Medulla oblongata (tissue), 1 donor: ENCODE measurements at regions not wholly inside any gene's neighbourhood (a gene's known extent, or its start where the extent isn't known, plus 50 kb on each side); places are given as distances from the start of the nearest gene placed in this dataset.

Experiments used
- DNase-seq: peaks from one replicate; pipeline ENCODE4 v3.0.0-alpha.2; 2015; ENCODE audit errors: extremely low spot score

DNA sequence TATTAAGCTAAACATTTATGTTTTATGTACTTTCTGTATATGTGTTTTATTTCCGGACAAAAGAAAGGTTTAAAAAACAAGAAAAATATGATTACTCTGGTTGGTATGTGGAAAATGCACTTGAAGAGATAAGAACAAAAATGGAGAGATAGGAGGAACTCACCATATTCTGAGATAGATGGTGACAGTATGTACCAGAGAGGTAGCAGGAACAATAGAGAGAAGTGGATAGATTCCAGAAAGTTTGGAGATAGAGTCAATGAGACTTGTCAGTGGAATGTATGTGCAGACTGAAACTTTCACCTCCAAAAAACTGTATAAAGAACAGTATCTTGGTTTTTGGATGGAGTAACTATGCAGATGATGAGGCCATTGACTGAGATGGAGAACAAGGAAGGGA lies 105.6 kb upstream of the FSHR start:
- no peak for DNase-seq

GRCh38 chr2:49255409-49255971 lies 101.2 kb upstream of the FSHR start:
- DNase-seq: peak; percentile 27

DNA sequence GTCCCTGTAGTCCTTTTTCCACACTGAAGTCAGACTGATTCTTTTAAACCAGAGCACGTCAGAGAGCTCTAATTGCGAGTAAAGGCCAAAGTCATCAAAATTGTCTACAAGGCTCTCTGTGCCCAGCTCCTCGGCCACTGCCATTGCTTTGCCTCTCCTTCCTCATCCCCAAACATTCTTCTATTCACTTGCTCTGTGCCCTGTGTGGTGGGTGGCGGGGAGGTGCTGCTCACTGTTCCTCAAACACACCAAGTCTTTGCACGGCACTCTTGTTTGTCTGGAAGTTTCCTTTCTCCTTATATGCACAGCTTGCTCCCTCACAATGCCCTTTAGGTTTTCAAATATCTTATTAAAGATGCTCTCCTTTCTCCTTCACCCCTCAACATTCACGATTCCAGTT lies 100.1 kb upstream of the FSHR start:
- no peak for DNase-seq

DNA sequence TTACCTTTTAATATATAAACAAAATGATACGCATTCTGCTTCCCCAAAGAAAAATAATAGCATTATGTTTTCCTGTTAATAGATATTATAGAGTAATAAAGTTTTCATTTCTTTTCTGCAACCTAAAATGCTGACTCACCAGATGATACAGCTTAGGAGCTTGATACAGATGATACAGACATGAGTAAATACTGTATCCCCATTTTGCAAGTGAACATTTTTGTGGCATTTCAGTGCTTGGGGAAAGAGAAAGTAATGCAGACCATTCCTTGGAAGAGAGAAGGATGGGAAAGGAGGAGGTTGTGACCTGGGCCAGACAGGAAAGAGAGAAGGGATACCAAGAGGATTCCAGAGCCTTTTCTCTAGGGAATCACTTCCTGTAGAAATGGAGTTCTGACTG lies 97.5 kb upstream of the FSHR start:
- no peak for DNase-seq

DNA sequence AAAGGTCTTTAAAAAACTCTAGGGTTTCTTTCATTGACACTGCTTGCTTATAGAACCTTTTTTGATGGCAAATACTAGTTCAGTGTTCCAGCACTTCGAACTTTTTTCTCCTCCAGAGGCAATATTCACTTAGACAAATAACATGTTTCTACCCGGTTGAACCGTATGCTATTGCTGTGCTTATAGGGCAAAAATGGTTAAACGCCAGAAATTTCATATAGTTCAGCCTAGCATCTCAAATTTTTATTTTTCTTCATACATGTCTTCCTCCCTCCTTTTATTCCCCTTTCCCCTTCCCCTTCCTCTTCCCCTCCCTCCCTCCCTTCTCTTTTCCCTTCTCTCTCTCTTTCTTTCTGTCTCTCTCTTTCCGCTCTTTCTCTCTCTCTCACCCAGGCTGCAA lies 96.9 kb upstream of the FSHR start:
- DNase-seq: no peak

- DNase-seq: no peak
These were observed 94.2 kb upstream of the FSHR start for GRCh38 chr2:49248506-49248905.

- DNase-seq: no peak
These were observed 87.7 kb upstream of the FSHR start for GRCh38 chr2:49241991-49242390.

DNA sequence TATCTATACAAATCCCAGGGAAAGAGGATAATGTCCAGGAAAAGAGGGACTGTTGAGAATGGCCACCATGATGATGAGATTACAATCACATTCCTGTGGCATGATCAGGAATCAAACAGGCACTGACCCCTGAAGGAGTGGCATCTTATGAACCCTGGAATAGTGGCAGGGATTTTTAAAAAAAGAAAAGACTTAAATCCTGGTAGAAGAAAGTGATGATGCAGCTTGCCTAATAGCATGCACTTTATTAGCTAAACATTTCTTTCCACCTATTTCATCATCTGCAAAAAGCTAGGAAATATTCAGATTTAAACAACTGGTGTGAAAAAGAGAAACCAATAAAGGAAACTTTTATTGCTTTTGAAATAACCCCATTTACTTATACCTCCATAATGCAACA lies 87.2 kb upstream of the FSHR start:
- no peak for DNase-seq

DNA sequence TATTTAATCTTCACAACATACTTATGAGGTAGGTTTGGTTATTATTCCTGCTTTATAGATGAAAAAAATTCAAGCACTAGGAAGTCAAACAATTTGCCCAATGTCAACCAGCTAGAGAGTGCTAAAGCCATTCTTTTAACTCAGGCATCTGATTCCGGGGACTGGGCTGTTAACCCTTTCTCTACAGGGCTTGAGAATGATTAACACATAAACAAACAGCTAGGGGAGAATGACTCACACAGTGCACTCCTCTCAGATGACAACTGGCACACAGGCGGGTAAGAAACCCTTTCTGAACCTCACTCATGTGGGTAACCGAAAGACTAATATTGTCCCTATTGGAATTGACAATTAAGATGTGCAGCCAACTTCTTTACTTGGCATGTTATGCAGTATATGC lies 86.3 kb upstream of the FSHR start:
- no peak for DNase-seq

- DNase-seq: no peak
These were observed 84.3 kb upstream of the FSHR start for GRCh38 chr2:49238604-49238960.

- DNase-seq: no peak
These were observed 83.7 kb upstream of the FSHR start for GRCh38 chr2:49237867-49238603.

- no peak for DNase-seq
These were observed 82.0 kb upstream of the FSHR start for GRCh38 chr2:49236316-49236715.

DNA sequence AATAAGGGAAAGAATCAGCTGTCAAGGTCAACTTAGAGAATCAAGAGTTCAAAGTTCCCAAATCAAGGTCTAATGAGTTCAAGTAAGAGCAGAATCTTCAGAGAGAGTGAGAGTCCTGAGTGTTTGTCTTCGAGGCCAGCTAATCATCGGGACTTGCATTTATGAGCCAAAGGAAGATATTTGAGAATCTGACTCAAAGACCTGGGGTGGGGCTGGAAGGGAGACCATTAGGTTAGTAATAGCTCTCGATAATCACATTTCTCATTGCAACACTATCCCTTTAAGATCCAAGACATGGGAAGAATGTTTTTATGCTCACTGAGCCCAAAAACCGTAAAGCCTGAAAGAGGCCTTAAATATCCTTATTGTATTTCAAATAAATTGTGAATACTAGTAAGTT lies 72.0 kb upstream of the FSHR start:
- DNase-seq: no peak

DNA sequence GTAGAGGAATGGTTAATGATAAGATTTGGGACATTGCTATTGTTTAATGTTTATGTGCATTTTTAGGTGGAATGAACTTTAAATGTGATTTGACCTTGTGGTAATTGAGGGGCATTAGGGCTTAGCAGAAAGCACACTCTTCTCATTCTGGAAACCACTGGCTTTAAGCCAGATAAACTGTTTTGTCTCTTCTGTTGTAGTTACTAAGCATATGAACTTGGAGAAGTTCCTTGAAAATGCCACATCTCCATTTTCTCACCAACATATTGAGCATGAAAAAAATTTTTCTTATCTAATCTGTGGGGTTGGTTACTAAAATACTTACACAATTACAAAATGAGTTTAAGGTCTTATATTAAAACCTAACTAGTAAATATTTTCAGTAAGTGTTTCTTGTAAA lies 70.8 kb upstream of the FSHR start:
- no peak for DNase-seq

DNA sequence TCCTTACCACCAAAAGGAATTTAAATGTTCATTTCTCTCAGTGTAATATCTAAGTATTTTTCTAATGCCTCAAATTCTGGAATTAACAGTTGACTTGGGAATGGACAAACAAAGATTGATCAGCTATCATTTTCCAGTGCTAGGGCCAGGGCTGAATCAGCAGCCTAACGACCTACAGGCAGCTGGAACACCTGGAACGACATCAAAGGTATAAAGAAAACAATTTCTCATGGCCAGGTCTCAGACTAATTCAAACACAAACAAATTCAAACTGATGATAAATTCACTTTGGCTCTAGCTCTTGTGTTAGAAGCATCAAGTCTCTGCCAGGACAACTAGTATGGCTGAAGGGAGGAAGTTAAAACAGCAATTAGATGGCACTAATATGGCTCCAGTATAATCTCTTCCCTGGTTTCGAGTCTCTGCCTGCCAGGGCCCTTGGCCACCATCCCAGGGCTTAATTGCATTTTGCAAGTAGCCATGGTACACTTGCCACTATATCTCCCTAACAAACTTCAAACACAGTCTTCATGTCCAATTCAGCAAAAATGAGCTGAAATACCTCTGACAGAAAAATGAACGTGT lies 70.2 kb upstream of the FSHR start:
- DNase-seq: peak; percentile 10

- DNase-seq: no peak
These were observed 68.7 kb upstream of the FSHR start for GRCh38 chr2:49222975-49223528.

GRCh38 chr2:49219741-49220140 lies 65.4 kb upstream of the FSHR start:
- no peak for DNase-seq

DNA sequence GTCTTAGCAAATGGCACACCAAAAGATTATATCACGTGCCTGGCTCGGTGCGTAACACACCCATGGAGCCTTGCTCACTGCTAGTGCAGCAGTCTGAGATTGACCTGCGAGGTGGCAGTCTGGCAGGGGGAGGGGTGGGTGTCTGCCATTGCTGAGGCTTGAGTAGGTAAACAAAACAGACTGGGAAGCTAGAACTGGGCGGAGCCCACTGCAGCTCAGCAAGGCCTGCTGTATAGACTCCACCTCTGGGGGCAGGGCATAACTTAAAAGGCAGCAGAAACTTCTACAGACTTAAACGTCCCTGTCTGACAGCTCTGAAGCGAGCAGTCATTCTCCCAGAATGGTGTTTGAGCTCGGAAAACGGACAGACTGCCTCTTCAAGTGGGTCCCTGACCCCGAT lies 55.9 kb upstream of the FSHR start:
- no peak for DNase-seq

- no peak for DNase-seq
These were observed 52.9 kb upstream of the FSHR start for GRCh38 chr2:49207204-49207603.
